SK-N-SH (cell line): ENCODE measurements at regions not wholly inside any gene's neighbourhood (a gene's known extent, or its start where the extent isn't known, plus 50 kb on each side); places are given as distances from the start of the nearest gene placed in this dataset.

ENCODE experiments used
- CTCF ChIA-PET: fragments of 300-600, 350-600 bp; formaldehyde crosslinking; extraction: SDS; loops from one replicate; lab custom pipeline; 2021; lab: Yijun Ruan, JAX
- POLR2A ChIA-PET: fragments of 350-600 bp; sonication (Branson Sonifier 250); formaldehyde crosslinking; extraction: SDS; loops from one replicate; lab custom pipeline; 2020; ENCODE audit warnings: antibody characterized with exemption, inconsistent platforms; lab: Yijun Ruan, JAX
- DNase-seq: peaks from one replicate; pipeline ENCODE4 v3.0.0; 2012
- H2AFZ ChIP-seq: fragments of 200-600 bp; sonication (generic); 2 replicates; pipeline ENCODE4 v1.8.1; 2016; ENCODE audit warnings: antibody characterized with exemption, mild to moderate bottlenecking, low read depth
- H3F3A ChIP-seq: fragments of 200-600 bp; sonication (generic); replicated peaks from 2 replicates; pipeline ENCODE3; 2016; ENCODE audit warnings: antibody characterized with exemption, mild to moderate bottlenecking; ENCODE audit not compliant: insufficient read depth
- H3K27ac ChIP-seq, 2 experiments: fragments of 200-500 bp in 1 of 2; fragments of 200-600 bp in 1 of 2; sonication (Bioruptor generic) in 1 of 2; sonication (generic), shearing (Covaris generic) in 1 of 2; 2 replicates each; pipeline versions ENCODE4 v1.5.1 to v1.6.1; 2014 to 2016; ENCODE audit warnings: low read depth in 2 of 2, inconsistent platforms in 1 of 2, low read length in 1 of 2, mild to moderate bottlenecking in 1 of 2, mixed read lengths in 1 of 2
- H3K27me3 ChIP-seq: fragments of 200-600 bp; sonication (generic), shearing (Covaris generic); 2 replicates; pipeline ENCODE4 v1.6.1; 2016; ENCODE audit warnings: mixed run types; ENCODE audit not compliant: insufficient read depth
- H3K36me3 ChIP-seq, 2 experiments: fragments of 200-500 bp in 1 of 2; fragments of 200-600 bp in 1 of 2; sonication (Bioruptor generic) in 1 of 2; sonication (generic) in 1 of 2; replicated peaks in 1 of 2; 2 replicates each; pipeline versions ENCODE3 to v1.5.1; 2014 to 2016; ENCODE audit warnings: low read length in 1 of 2, mild to moderate bottlenecking in 1 of 2; ENCODE audit not compliant: insufficient read depth in 2 of 2, control insufficient read depth in 1 of 2
- H3K4me1 ChIP-seq, 2 experiments: fragments of 200-500 bp in 1 of 2; fragments of 200-600 bp in 1 of 2; sonication (Bioruptor generic) in 1 of 2; sonication (generic), shearing (Covaris generic) in 1 of 2; 2 replicates each; pipeline versions ENCODE4 v1.5.1 to v1.6.1; 2014 to 2016; ENCODE audit warnings: low read depth in 1 of 2, low read length in 1 of 2, mixed run types in 1 of 2; ENCODE audit not compliant: insufficient read depth in 2 of 2, control insufficient read depth in 1 of 2
- H3K4me2 ChIP-seq: fragments of 200-600 bp; sonication (generic), shearing (Covaris generic); 2 replicates; pipeline ENCODE4 v1.6.1; 2017; ENCODE audit warnings: mixed run types
- H3K4me3 ChIP-seq, 2 experiments: fragments of 200-500 bp in 1 of 2; fragments of 200-600 bp in 1 of 2; sonication (Bioruptor generic) in 1 of 2; sonication (generic), shearing (Covaris generic) in 1 of 2; 2 replicates each; pipeline versions ENCODE4 v1.5.1 to v1.8.1; 2014 to 2016; ENCODE audit warnings: low read depth in 2 of 2, inconsistent platforms in 1 of 2, low read length in 1 of 2, mild to moderate bottlenecking in 1 of 2, mixed read lengths in 1 of 2, moderate library complexity in 1 of 2
- H3K79me2 ChIP-seq: fragments of 200-600 bp; sonication (generic); 2 replicates; pipeline ENCODE4 v1.8.1; 2017; ENCODE audit warnings: mild to moderate bottlenecking; ENCODE audit not compliant: insufficient read depth
- H3K9ac ChIP-seq: fragments of 200-600 bp; sonication (generic); 2 replicates; pipeline ENCODE4 v1.6.1; 2017; ENCODE audit warnings: mixed run types
- H3K9me2 ChIP-seq: fragments of 200-600 bp; sonication (generic); 2 replicates; pipeline ENCODE4 v1.6.1; 2017; ENCODE audit warnings: mixed run types
- H3K9me3 ChIP-seq: fragments of 200-600 bp; sonication (generic); 2 replicates; pipeline ENCODE4 v1.6.1; 2017; ENCODE audit warnings: mixed run types, mild to moderate bottlenecking, moderate library complexity
- H4K20me1 ChIP-seq: fragments of 200-600 bp; sonication (generic); 2 replicates; pipeline ENCODE4 v1.6.1; 2017; ENCODE audit warnings: mild to moderate bottlenecking, mixed run types; ENCODE audit not compliant: insufficient read depth
- ELF1 ChIP-seq: IDR thresholded peaks from 2 replicates; pipeline ENCODE4 v1.4.0; 2012
- EP300 ChIP-seq, 2 experiments: IDR thresholded peaks; 2 replicates each; pipeline versions ENCODE4 v1.4.0 to v1.6.1; 2012; ENCODE audit warnings: borderline replicate concordance in 1 of 2, low read depth in 1 of 2, low read length in 1 of 2
- FOXM1 ChIP-seq: IDR thresholded peaks from 2 replicates; pipeline ENCODE4 v1.4.0; 2012; ENCODE audit warnings: low read depth, mild to moderate bottlenecking
- JUND ChIP-seq: IDR thresholded peaks from 2 replicates; pipeline ENCODE4 v1.4.0; 2012
- MAX ChIP-seq: IDR thresholded peaks from 2 replicates; pipeline ENCODE4 v1.4.0; 2012; ENCODE audit warnings: low read depth
- MXI1 ChIP-seq: IDR thresholded peaks from 2 replicates; pipeline ENCODE4 v1.6.1; 2012; ENCODE audit warnings: mild to moderate bottlenecking, low read depth, low read length, improper control_type of control experiment
- POLR2AphosphoS5 ChIP-seq: IDR thresholded peaks from 2 replicates; pipeline ENCODE4 v1.6.1; 2012; ENCODE audit warnings: low read depth, low read length
- RAD21 ChIP-seq: IDR thresholded peaks from 2 replicates; pipeline ENCODE4 v1.6.1; 2012; ENCODE audit warnings: mild to moderate bottlenecking, low read length
- RFX5 ChIP-seq: IDR thresholded peaks from 2 replicates; pipeline ENCODE4 v1.6.1; 2012; ENCODE audit warnings: mild to moderate bottlenecking, improper control_type of control experiment, low read length
- SIN3A ChIP-seq: IDR thresholded peaks from 2 replicates; pipeline ENCODE4 v1.6.1; 2012; ENCODE audit warnings: low read depth, mild to moderate bottlenecking, low read length, moderate library complexity, borderline replicate concordance
- SMC3 ChIP-seq: IDR thresholded peaks from 2 replicates; pipeline ENCODE4 v1.6.1; 2012; ENCODE audit warnings: low read depth, low read length, improper control_type of control experiment
- TAF1 ChIP-seq: IDR thresholded peaks from 2 replicates; pipeline ENCODE4 v1.6.1; 2012; ENCODE audit warnings: low read depth, mild to moderate bottlenecking, low read length, moderate library complexity, borderline replicate concordance
- TEAD4 ChIP-seq: IDR thresholded peaks from 2 replicates; pipeline ENCODE4 v1.4.0; 2012; ENCODE audit warnings: mild to moderate bottlenecking, borderline replicate concordance; ENCODE audit not compliant: insufficient read depth
- USF2 ChIP-seq: fragments of 150-350 bp; IDR thresholded peaks from 2 replicates; pipeline ENCODE4 v1.6.1; 2017; ENCODE audit warnings: antibody characterized with exemption, low read length, low read depth, borderline replicate concordance
- YY1 ChIP-seq: IDR thresholded peaks from 2 replicates; pipeline ENCODE4 v1.4.0; 2012; ENCODE audit warnings: low read depth, mild to moderate bottlenecking
- ZBTB33 ChIP-seq: IDR thresholded peaks from 2 replicates; pipeline ENCODE4 v1.4.0; 2012; ENCODE audit warnings: low read depth, borderline replicate concordance
- WGBS: methylation state at CpG from one replicate; pipeline ENCODE4 v1.1.6; 2017; ENCODE audit warnings: low lambda C conversion rate; 5-methylcytosine and 5-hydroxymethylcytosine counted together
- TF ChIP-seq, protein P1 (sequence below): fragments of 200-600 bp; sonication (generic); IDR thresholded peaks from 2 replicates; pipeline ENCODE4 v1.6.1; 2017; ENCODE audit warnings: antibody characterized with exemption, mild to moderate bottlenecking, moderate library complexity
- TF ChIP-seq, protein P2 (sequence below): IDR thresholded peaks from 2 replicates; pipeline ENCODE4 v1.6.1; 2012; ENCODE audit warnings: mild to moderate bottlenecking, low read depth, low read length, moderate library complexity

DNA sequence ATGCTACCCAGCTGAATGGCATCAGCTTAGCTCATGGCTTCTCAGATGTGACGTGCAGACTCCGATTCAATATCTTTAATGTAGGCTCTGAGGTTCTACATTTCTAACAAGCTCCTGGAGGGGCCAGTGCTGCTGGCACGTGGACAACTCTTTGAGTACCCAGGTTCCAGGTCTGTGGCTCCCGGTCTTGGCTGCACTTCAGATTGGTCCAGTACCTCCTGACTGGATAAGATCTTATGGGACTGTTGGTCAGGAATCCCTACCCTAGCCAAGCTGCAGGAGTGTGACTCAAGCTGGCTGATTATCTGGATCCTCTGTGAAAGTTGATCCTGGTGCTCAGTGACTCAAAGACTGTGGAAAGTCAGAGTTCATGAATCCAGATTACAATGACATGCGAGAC lies 222.1 kb downstream of the ANKRD30B start (continued):
- TF ChIP-seq ELF1 (no peak), SIN3A (no peak), FOXM1 (no peak), TEAD4 (peak; percentile 59; the same call in 1 of the 2 replicates), TAF1 (no peak), USF2 (no peak)
- TF ChIP-seq, protein P1, sequence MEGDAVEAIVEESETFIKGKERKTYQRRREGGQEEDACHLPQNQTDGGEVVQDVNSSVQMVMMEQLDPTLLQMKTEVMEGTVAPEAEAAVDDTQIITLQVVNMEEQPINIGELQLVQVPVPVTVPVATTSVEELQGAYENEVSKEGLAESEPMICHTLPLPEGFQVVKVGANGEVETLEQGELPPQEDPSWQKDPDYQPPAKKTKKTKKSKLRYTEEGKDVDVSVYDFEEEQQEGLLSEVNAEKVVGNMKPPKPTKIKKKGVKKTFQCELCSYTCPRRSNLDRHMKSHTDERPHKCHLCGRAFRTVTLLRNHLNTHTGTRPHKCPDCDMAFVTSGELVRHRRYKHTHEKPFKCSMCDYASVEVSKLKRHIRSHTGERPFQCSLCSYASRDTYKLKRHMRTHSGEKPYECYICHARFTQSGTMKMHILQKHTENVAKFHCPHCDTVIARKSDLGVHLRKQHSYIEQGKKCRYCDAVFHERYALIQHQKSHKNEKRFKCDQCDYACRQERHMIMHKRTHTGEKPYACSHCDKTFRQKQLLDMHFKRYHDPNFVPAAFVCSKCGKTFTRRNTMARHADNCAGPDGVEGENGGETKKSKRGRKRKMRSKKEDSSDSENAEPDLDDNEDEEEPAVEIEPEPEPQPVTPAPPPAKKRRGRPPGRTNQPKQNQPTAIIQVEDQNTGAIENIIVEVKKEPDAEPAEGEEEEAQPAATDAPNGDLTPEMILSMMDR: no peak

DNA sequence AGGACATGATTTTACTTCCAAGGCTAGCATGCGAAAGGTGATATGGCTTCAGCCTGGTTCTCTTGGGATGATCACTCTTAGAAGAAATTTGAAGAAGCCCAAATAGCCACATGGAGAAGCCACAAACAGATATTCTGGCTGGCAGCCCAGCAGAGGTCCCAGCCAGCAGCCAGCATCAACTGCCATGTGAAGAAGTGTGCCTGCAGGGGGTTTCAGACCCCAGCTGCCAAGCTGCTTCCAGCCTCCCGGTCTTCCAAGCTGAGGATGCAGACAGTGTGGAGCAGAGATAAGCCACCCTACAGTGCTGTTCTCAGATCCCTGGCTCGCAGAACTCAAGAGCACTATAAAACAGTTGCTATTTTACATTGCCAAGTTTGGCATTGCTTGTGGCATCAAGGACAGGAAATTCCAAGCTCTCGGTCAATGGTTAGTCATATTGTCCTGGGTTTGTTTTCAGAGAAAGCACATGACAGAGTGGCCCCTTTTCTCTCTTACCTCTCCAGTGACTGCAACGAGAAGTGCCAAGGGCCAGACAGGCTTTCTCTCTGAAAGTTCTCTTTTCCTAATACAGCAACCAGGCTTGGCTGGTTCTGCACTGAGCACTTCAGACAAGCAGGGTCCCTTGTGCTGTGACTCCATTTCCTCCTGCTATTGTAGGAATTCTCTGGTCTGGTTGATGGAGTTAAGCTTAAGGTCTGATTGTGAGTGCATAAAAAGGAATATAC lies 223.7 kb downstream of the ANKRD30B start:
- ChIA-PET POLR2A (no interaction called here), CTCF (no interaction called here)
- Histone ChIP-seq H3K4me1 (peaks cover 0 to 38% of the 10 kb centered on the region in 2 experiments; a peak in 2 of 4 replicates), H3K4me2 (peak overlapping the region; percentile 66), H4K20me1 (no peaks in the 10 kb centered on the region), H3K36me3 (no peaks in the 10 kb centered on the region), H3K9me3 (no peaks in the 10 kb centered on the region), H3K9me2 (no peaks in the 10 kb centered on the region), H3F3A (peaks cover 23% of the 10 kb centered on the region), H3K4me3 (peak overlapping the region in 1 of 2 experiments; percentile 32; a peak in 1 of 4 replicates), H2AFZ (no peak overlapping the region), H3K27me3 (no peaks in the 10 kb centered on the region), H3K9ac (peak overlapping the region; percentile 17; the same call in 1 of the 2 replicates), H3K27ac (peak overlapping the region; percentile 16 to 78; a peak in 3 of 4 replicates), H3K79me2 (no peaks in the 10 kb centered on the region)
- no peak for DNase-seq
- WGBS: 13% methylated on average over 5 of the region's 5 CpGs
- TF ChIP-seq ZBTB33: no peak
- TF ChIP-seq, protein P2, sequence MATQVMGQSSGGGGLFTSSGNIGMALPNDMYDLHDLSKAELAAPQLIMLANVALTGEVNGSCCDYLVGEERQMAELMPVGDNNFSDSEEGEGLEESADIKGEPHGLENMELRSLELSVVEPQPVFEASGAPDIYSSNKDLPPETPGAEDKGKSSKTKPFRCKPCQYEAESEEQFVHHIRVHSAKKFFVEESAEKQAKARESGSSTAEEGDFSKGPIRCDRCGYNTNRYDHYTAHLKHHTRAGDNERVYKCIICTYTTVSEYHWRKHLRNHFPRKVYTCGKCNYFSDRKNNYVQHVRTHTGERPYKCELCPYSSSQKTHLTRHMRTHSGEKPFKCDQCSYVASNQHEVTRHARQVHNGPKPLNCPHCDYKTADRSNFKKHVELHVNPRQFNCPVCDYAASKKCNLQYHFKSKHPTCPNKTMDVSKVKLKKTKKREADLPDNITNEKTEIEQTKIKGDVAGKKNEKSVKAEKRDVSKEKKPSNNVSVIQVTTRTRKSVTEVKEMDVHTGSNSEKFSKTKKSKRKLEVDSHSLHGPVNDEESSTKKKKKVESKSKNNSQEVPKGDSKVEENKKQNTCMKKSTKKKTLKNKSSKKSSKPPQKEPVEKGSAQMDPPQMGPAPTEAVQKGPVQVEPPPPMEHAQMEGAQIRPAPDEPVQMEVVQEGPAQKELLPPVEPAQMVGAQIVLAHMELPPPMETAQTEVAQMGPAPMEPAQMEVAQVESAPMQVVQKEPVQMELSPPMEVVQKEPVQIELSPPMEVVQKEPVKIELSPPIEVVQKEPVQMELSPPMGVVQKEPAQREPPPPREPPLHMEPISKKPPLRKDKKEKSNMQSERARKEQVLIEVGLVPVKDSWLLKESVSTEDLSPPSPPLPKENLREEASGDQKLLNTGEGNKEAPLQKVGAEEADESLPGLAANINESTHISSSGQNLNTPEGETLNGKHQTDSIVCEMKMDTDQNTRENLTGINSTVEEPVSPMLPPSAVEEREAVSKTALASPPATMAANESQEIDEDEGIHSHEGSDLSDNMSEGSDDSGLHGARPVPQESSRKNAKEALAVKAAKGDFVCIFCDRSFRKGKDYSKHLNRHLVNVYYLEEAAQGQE: no peak
- TF ChIP-seq SMC3: no peak
- TF ChIP-seq, protein P1: no peak
- TF ChIP-seq RAD21: no peak
- TF ChIP-seq RFX5: no peak
- TF ChIP-seq JUND: 0 out of 2 replicates have a peak, but pooled peaks have one; percentile 3
- TF ChIP-seq MXI1: no peak
- no peak for TF ChIP-seq SIN3A
- TF ChIP-seq ELF1: no peak
- 0 out of 2 replicates have a peak, but pooled peaks have one; percentile 12 for TF ChIP-seq MAX
- no peak for TF ChIP-seq POLR2AphosphoS5
- TF ChIP-seq TEAD4: peak; percentile 31; the same call in 1 of the 2 replicates
- no peak for TF ChIP-seq YY1
- TF ChIP-seq TAF1: no peak
- peak in 1 of 2 experiments; percentile 77; a peak in 2 of 4 replicates for TF ChIP-seq EP300 (IDR thresholded peaks at IDR 0.05; ENCODE audit: borderline replicate concordance in 1 of 2, low read depth in 1 of 2, low read length in 1 of 2)
